MM.1S (cell line): ENCODE measurements at regions not wholly inside any gene's neighbourhood (a gene's known extent, or its start where the extent isn't known, plus 50 kb on each side); places are given as distances from the start of the nearest gene placed in this dataset.
"Not testable (repeated sequence)": the region's sequence is repeated elsewhere in the genome, so short reads cannot be mapped to it uniquely, and the experiment has no call there.

Source experiments
- DNase-seq: peaks from one replicate; pipeline ENCODE4 v3.0.0-alpha.2; 2015
- H2AFZ ChIP-seq: fragments of 300-600 bp; sonication (generic); 2 replicates; pipeline ENCODE4 v1.6.0; 2016; ENCODE audit warnings: antibody characterized with exemption, low read length
- H3F3A ChIP-seq: fragments of 300-600 bp; sonication (generic); 2 replicates; pipeline ENCODE4 v1.6.1; 2016; ENCODE audit warnings: mild to moderate bottlenecking, antibody characterized with exemption, low read length, moderate library complexity, mixed read lengths; ENCODE audit not compliant: insufficient read depth
- H3K27ac ChIP-seq: fragments of 300-600 bp; sonication (generic); 2 replicates; pipeline ENCODE4 v1.5.1; 2016; ENCODE audit warnings: mild to moderate bottlenecking, low read length
- H3K27me3 ChIP-seq: fragments of 300-600 bp; sonication (generic); replicated peaks from 2 replicates; pipeline ENCODE4 v1.6.0; 2016; ENCODE audit warnings: low read length; ENCODE audit not compliant: insufficient read depth
- H3K36me3 ChIP-seq: fragments of 300-600 bp; sonication (generic); replicated peaks from 2 replicates; pipeline ENCODE4 v1.6.1; 2016; ENCODE audit warnings: mild to moderate bottlenecking, low read length, mixed read lengths; ENCODE audit not compliant: insufficient read depth
- H3K4me1 ChIP-seq: fragments of 300-600 bp; sonication (generic); 2 replicates; pipeline ENCODE4 v1.6.1; 2016; ENCODE audit warnings: low read length, mixed read lengths
- H3K4me2 ChIP-seq: fragments of 300-600 bp; sonication (generic); 2 replicates; pipeline ENCODE4 v1.6.0; 2016; ENCODE audit warnings: low read depth, low read length
- H3K4me3 ChIP-seq: fragments of 300-600 bp; sonication (generic); 2 replicates; pipeline ENCODE4 v1.5.1; 2016; ENCODE audit warnings: low read length, mixed read lengths
- H3K79me2 ChIP-seq: fragments of 300-600 bp; sonication (generic); 2 replicates; pipeline ENCODE4 v1.6.1; 2016; ENCODE audit warnings: mixed run types, low read length, mixed read lengths
- H3K9ac ChIP-seq: fragments of 300-600 bp; sonication (generic); 2 replicates; pipeline ENCODE4 v1.6.1; 2016; ENCODE audit warnings: low read length, mixed read lengths
- H3K9me2 ChIP-seq: fragments of 300-600 bp; sonication (generic); replicated peaks from 2 replicates; pipeline ENCODE4 v1.6.1; 2016; ENCODE audit warnings: mild to moderate bottlenecking, low read length, mixed read lengths; ENCODE audit not compliant: insufficient read depth
- H3K9me3 ChIP-seq: fragments of 300-600 bp; sonication (generic); replicated peaks from 2 replicates; pipeline ENCODE4 v1.6.1; 2016; ENCODE audit warnings: mild to moderate bottlenecking, low read length, mixed read lengths; ENCODE audit not compliant: insufficient read depth
- H4K20me1 ChIP-seq: fragments of 300-600 bp; sonication (generic); 2 replicates; pipeline ENCODE4 v1.6.1; 2016; ENCODE audit warnings: mild to moderate bottlenecking, low read length, moderate library complexity, mixed read lengths; ENCODE audit not compliant: insufficient read depth
- CTCF ChIP-seq: fragments of 300-600 bp; sonication (generic); IDR thresholded peaks from 2 replicates; pipeline ENCODE4 v1.5.1; 2016; ENCODE audit warnings: antibody characterized with exemption, low read length, mixed read lengths
- EZH2 ChIP-seq: fragments of 300-600 bp; sonication (generic); optimal IDR thresholded peaks from 2 replicates; pipeline ENCODE3; 2017; ENCODE audit warnings: low read depth, mild to moderate bottlenecking, antibody characterized with exemption, low read length, mixed read lengths
- EZH2phosphoT487 ChIP-seq: fragments of 300-600 bp; sonication (generic); IDR thresholded peaks from 2 replicates; pipeline ENCODE4 v1.6.1; 2018; ENCODE audit warnings: antibody characterized with exemption, low read length

- H3K9ac ChIP-seq = no peak overlapping the region
- no peak overlapping the region for H2AFZ ChIP-seq
- no peaks in the 10 kb centered on the region for H3K9me3 ChIP-seq
- no peak overlapping the region for H3K27ac ChIP-seq
- H3K4me2 ChIP-seq = no peak overlapping the region
- H3F3A ChIP-seq = no peaks in the 10 kb centered on the region
- TF ChIP-seq EZH2 (no peak), CTCF (no peak), EZH2phosphoT487 (no peak)
- H4K20me1 ChIP-seq = no peaks in the 10 kb centered on the region
- H3K36me3 ChIP-seq = no peaks in the 10 kb centered on the region
- H3K79me2 ChIP-seq = no peaks in the 10 kb centered on the region
- DNase-seq = no peak
- H3K27me3 ChIP-seq = no peaks in the 10 kb centered on the region
- H3K9me2 ChIP-seq = no peaks in the 10 kb centered on the region
- H3K4me3 ChIP-seq = no peak overlapping the region
- H3K4me1 ChIP-seq = no peaks in the 10 kb centered on the region
Measured at GRCh38 chr5:120936652-120937051, 472.6 kb downstream of the PRR16 start.

- TF ChIP-seq EZH2phosphoT487 (no peak), EZH2 (no peak), CTCF (no peak)
- no peak overlapping the region for H2AFZ ChIP-seq
- no peaks in the 10 kb centered on the region for H3K79me2 ChIP-seq
- H3K4me1 ChIP-seq = no peaks in the 10 kb centered on the region
- no peaks in the 10 kb centered on the region for H3K36me3 ChIP-seq
- no peak for DNase-seq
- H3K4me2 ChIP-seq = no peak overlapping the region
- H3K9me3 ChIP-seq = no peaks in the 10 kb centered on the region
- no peaks in the 10 kb centered on the region for H3K27me3 ChIP-seq
- H4K20me1 ChIP-seq = no peaks in the 10 kb centered on the region
- no peak overlapping the region for H3K9ac ChIP-seq
- no peaks in the 10 kb centered on the region for H3K9me2 ChIP-seq
- no peaks in the 10 kb centered on the region for H3F3A ChIP-seq
- H3K27ac ChIP-seq = no peak overlapping the region
- no peak overlapping the region for H3K4me3 ChIP-seq
Measured at GRCh38 chr5:120938604-120939003, 474.5 kb downstream of the PRR16 start.

GRCh38 chr5:120942596-120943350 lies 478.7 kb downstream of the PRR16 start:
- no peak for DNase-seq
- Histone ChIP-seq H3K27ac (no peak overlapping the region), H3F3A (no peaks in the 10 kb centered on the region), H3K79me2 (no peaks in the 10 kb centered on the region), H3K4me3 (no peak overlapping the region), H3K9ac (no peak overlapping the region), H4K20me1 (no peaks in the 10 kb centered on the region), H3K9me3 (no peaks in the 10 kb centered on the region), H3K4me1 (no peaks in the 10 kb centered on the region), H3K9me2 (no peaks in the 10 kb centered on the region), H3K36me3 (no peaks in the 10 kb centered on the region), H3K27me3 (no peaks in the 10 kb centered on the region), H3K4me2 (no peak overlapping the region), H2AFZ (no peak overlapping the region)
- TF ChIP-seq CTCF = no peak
- TF ChIP-seq EZH2 = no peak
- no peak for TF ChIP-seq EZH2phosphoT487

- H4K20me1 ChIP-seq, H3K9me2 ChIP-seq, H3K4me1 ChIP-seq, H3K79me2 ChIP-seq, H3K36me3 ChIP-seq, H2AFZ ChIP-seq, H3K27me3 ChIP-seq, H3K9ac ChIP-seq, H3K4me3 ChIP-seq, H3F3A ChIP-seq, H3K27ac ChIP-seq, DNase-seq, H3K9me3 ChIP-seq, H3K4me2 ChIP-seq: not testable (repeated sequence)
Measured at GRCh38 chr5:120949596-120949995, 485.5 kb downstream of the PRR16 start.

GRCh38 chr5:120953445-120953844 lies 489.3 kb downstream of the PRR16 start:
- H3K9ac ChIP-seq, H3K9me2 ChIP-seq, H3K79me2 ChIP-seq, H3K27ac ChIP-seq, H3K27me3 ChIP-seq, H3K4me3 ChIP-seq, H3K4me2 ChIP-seq, H4K20me1 ChIP-seq, H2AFZ ChIP-seq, H3K4me1 ChIP-seq, DNase-seq, H3K36me3 ChIP-seq, H3F3A ChIP-seq, H3K9me3 ChIP-seq: not testable (repeated sequence)
